Skin of body (tissue), 1 donor: ENCODE measurements at regions not wholly inside any gene's neighbourhood (a gene's known extent, or its start where the extent isn't known, plus 50 kb on each side); places are given as distances from the start of the nearest gene placed in this dataset.

Experiments used
- DNase-seq: peaks from one replicate; lab custom pipeline; 2025; lab: John Stamatoyannopoulos, UW

- DNase-seq = no peak
These were observed 975.8 kb upstream of the FLRT2 start for GRCh38 chr14:84554136-84554535.

DNA sequence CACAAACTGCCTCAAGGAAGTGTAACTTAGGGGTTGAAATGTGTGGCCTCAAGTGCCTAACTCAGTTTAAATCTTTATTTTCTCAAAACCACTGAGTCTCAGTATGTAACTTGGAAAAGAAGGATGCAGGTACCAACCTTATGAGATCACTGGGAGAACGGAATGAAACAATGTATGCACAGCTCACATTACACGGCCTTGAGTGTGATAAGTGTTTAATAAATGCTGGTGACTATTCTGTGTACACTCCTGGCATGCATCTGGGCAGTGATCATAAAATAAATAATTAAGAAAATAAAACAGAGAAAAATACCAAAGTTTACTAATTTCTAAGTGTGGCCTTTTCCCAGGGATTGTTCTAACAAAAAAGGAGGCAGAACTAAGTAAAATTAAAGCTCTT lies 974.5 kb upstream of the FLRT2 start:
- no peak for DNase-seq

GRCh38 chr14:84566109-84566508 lies 963.8 kb upstream of the FLRT2 start:
- DNase-seq = no peak

- no peak for DNase-seq
These were observed 954.3 kb upstream of the FLRT2 start for GRCh38 chr14:84575681-84576080.

DNA sequence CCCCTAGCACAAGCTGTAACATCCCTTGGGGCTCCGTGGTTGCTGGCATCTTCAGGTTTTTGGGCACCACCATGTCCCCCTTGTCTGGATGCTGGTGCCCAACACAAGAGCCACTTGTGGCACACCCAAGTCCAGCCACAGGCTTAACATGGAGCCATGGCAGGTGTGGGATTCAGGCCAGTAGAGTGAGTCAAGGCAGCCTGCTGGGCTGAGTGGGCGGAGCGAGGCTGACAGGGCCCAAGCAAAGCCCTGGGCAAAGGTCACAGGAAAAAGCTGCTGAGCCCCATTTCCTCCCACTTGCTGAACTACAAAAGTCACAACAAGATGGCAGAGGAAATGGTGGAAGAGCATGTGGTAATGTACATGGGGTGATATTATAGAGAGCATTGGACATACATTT lies 950.7 kb upstream of the FLRT2 start:
- no peak for DNase-seq

DNA sequence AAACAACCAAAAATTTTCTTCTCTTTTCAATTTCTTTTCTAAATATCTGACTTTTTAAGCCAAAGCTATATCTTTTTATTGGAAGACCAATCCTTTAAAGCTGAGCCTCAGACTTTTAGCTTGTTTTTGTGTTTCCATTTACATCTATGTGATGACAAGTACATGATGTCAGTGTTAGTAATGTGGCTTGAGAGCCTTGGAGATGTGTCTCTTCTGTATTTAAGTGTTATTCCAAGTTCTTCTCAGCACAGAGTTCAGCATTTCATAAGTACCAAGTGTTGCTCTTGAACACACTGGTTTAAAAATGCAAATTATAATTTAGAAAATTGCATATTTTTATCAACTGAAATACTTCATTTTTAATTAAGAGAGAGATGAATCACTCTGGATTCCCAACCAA lies 948.9 kb upstream of the FLRT2 start:
- DNase-seq = no peak

DNA sequence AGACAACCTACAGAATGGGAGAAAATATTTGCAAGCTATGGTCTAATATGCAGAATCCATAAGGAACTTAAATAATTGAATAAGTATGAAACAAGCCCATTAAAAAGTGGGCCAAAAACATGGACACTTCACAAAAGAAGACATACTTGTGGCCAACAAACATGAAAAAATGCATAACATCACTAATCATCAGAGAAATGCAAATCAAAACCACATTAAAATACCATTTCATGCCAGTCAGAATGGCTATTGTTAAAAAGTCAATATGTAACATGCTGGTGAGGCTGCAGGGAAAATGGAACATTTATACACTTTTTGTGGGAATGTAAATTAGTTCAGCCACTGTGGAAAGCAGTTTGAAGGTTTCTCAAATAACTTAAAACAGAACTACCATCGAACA lies 945.4 kb upstream of the FLRT2 start:
- no peak for DNase-seq

DNA sequence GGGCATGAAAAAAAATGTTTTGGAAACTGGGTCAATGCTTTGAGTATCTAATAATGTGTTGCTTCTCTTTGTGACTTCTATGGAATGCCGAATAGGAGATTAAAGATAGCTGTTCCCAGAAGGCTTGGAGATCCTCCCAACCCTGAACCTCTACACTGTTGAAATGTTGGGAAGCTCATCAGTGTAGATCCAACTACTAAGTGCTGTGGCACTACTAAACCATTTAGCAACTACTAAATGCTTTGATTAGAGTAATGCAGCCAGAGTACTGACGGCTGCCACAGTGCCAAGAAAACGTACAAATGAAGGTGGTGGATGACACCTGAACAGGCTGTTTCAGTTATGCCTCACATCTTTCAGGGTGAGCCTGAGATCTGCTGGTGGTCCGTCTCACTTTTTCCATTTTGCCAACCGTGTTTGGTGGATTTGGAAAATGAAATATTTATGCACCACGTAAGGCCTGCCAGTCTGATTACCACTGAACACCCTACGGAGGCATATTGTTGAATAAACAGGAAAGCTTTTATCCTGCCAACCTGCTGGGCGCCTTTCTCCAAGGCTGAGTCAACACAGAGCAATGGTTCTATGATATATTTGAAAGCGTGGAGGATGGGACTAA lies 938.0 kb upstream of the FLRT2 start:
- no peak for DNase-seq

GRCh38 chr14:84592770-84593169 lies 937.2 kb upstream of the FLRT2 start:
- DNase-seq = no peak

DNA sequence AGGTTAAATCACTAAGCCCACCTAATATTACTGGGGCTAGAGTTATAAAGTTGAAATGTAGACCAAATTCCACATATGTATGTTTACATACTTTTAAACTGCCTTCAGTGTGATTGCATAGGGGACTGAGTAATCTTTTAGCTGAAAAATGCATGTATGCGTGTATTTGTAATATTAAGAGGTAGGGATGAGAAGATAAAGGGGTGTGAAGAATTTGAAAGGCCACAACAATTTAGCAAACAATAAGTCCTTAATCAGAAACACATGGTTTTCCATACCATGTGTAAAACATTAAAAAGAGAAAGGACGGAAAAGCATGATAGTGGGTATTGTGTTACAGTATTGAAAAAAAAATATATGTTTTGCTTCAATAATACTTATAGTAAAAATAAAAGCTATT lies 919.9 kb upstream of the FLRT2 start:
- peak; percentile 7 for DNase-seq

- no peak for DNase-seq
These were observed 907.6 kb upstream of the FLRT2 start for GRCh38 chr14:84622357-84622756.

DNA sequence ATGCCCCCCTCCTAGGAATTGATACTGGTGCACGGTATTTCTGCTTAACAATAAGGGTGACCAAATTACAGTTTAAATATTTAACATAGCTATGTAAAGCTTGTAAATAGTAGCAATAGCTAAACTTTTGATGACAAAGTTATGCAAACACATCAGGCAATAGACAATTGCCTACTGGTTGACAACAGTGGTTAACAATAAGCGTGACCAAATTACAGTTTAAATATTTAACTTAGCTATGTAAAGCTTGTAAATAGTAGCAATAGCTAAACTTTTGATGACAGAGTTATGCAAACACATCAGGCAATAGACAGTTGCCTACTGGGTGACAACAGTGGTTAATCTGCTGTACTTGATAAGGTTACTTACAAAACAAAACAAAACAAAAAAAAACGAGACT lies 886.5 kb upstream of the FLRT2 start:
- DNase-seq = no peak

DNA sequence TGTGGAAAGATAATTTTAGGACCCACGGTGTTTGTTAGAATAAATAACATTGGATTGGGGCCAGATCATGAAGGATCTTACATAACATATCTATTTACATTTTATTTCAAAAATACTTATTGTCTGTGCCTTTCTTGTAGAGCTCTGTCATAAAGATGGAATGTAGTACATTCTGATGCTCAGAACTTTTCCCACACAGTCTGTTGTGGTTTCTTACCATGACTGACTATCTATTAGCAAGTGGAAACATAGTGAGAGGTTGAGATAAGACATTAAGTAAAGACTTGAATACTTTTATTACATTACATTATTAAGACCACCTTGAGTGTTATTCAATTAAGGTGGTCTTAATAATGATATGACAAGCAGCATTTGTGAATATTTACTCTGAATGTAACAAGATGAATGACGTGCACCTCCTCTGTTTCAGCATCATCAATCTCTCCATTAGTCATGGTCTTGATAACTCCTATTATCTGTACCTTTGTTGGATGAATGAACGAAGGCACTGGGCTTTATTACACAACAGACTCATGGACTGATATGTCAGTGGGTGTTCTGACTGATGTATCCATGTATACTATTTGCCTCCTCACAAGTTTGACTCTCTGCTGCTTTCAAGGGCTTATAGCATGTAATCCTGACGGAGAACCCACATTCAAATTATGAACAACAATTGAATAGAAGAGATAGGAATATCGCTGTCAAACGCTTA lies 883.0 kb upstream of the FLRT2 start:
- no peak for DNase-seq

- no peak for DNase-seq
These were observed 874.9 kb upstream of the FLRT2 start for GRCh38 chr14:84655014-84655413.

GRCh38 chr14:84657911-84658310 lies 872.0 kb upstream of the FLRT2 start:
- DNase-seq = no peak

DNA sequence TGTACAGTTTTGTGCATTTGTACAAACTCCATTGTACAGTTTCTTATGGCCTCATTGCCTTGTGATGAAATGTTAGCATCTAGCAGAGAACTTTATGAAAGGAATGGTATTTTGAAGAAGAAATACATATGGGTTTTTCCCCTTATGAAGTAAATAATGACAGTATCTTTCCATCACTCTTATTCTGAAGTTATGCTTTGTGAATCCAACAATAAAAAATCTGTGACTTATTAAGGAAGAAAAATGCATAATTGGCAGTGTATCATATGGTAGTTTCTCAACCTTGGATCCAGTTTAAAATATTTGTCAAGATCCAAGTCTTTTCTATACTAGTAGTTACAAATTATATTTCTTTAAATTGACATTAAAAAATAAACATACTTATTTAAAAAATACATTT lies 859.1 kb upstream of the FLRT2 start:
- DNase-seq = peak; percentile 91

GRCh38 chr14:84671776-84672175 lies 858.2 kb upstream of the FLRT2 start:
- no peak for DNase-seq

- DNase-seq = no peak
These were observed 855.3 kb upstream of the FLRT2 start for GRCh38 chr14:84674636-84675035.

GRCh38 chr14:84686550-84686949 lies 843.4 kb upstream of the FLRT2 start:
- no peak for DNase-seq

DNA sequence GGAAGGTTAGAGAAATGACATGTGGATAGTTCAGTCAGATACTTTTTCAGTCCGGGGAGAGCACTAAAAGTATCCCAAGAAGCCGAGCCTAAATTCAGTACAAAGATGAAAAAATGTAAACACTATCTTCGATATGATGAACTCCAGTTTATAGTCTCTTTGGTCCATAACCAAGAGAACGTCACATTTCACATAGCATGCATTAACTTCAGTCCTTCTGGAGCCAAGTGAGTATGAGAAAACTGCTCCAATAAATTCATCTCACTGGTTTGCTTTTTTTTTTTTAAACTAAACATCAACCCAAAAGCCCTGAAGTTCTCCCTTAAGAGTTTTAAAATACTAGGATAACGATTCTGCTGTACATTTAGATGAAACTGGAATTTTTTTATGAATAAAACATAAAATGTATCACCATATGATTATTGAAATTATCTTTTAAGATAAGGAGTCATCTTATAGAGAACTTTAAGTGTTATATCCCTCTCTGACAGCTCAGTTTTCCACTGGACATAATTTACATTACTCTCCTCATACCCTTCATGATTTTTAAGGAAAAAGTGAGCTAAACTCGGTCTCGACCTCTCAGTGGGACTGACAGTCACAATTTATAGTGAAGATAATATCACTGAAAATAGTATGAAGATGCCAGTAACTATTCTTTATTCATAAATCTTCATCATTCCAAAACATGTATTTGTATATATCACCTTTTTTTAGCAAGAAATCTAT lies 841.5 kb upstream of the FLRT2 start:
- no peak for DNase-seq

GRCh38 chr14:84694161-84694560 lies 835.8 kb upstream of the FLRT2 start:
- peak; percentile 39 for DNase-seq

GRCh38 chr14:84704601-84705000 lies 825.3 kb upstream of the FLRT2 start:
- DNase-seq = no peak

- DNase-seq = no peak
These were observed 822.1 kb upstream of the FLRT2 start for GRCh38 chr14:84707830-84708229.
